H1 (cell line): ENCODE measurements at regions not wholly inside any gene's neighbourhood (a gene's known extent, or its start where the extent isn't known, plus 50 kb on each side); places are given as distances from the start of the nearest gene placed in this dataset.

Source experiments
- CTCF ChIA-PET: fragments of 300-600 bp; sonication (Branson Sonifier 250); formaldehyde crosslinking; loops from one replicate; lab custom pipeline; 2021; ENCODE audit not compliant: partially characterized antibody; lab: Charles Lee
- POLR2A ChIA-PET: fragments of 300-600 bp; sonication (Branson Sonifier 250); formaldehyde crosslinking; loops from one replicate; lab custom pipeline; 2021; ENCODE audit warnings: inconsistent platforms; ENCODE audit not compliant: partially characterized antibody; lab: Charles Lee
- DNase-seq, 2 experiments: peaks; one replicate each; pipeline versions ENCODE4 v3.0.0 to v3.0.0-alpha.2; 2010 to 2022; ENCODE audit warnings: low spot score in 2 of 2, low read depth in 1 of 2, mixed read lengths in 1 of 2
- FAIRE-seq: peaks from 2 replicates; lab custom pipeline; 2011; peaks lifted over from hg19 to GRCh38; lab: Jason Lieb, UNC
- H2AFZ ChIP-seq: 2 replicates; pipeline ENCODE4 v1.8.1; 2012; ENCODE audit warnings: low read length, inconsistent platforms
- H2AK5ac ChIP-seq: 2 replicates; pipeline ENCODE4 v1.6.1; 2013; ENCODE audit warnings: low read depth, low read length
- H2BK120ac ChIP-seq: replicated peaks from 2 replicates; pipeline ENCODE3; 2013; ENCODE audit warnings: low read depth, low read length, inconsistent platforms
- H2BK12ac ChIP-seq: 2 replicates; pipeline ENCODE4 v1.6.1; 2013; ENCODE audit warnings: low read depth, low read length
- H2BK15ac ChIP-seq: 2 replicates; pipeline ENCODE4 v1.6.1; 2013; ENCODE audit warnings: low read length
- H2BK20ac ChIP-seq: 2 replicates; pipeline ENCODE4 v1.6.1; 2013; ENCODE audit warnings: low read length
- H2BK5ac ChIP-seq: 2 replicates; pipeline ENCODE4 v1.6.1; 2013; ENCODE audit warnings: low read depth, low read length
- H3K14ac ChIP-seq: 2 replicates; pipeline ENCODE4 v1.6.1; 2013; ENCODE audit warnings: inconsistent platforms; ENCODE audit not compliant: insufficient read length
- H3K18ac ChIP-seq: 2 replicates; pipeline ENCODE4 v1.6.1; 2013; ENCODE audit warnings: low read length; ENCODE audit errors: extremely low read depth
- H3K23ac ChIP-seq: 2 replicates; pipeline ENCODE4 v1.6.1; 2013; ENCODE audit warnings: inconsistent platforms; ENCODE audit not compliant: insufficient read length
- H3K23me2 ChIP-seq: 2 replicates; pipeline ENCODE4 v1.6.1; 2013; ENCODE audit warnings: low read depth, low read length
- H3K27ac ChIP-seq: 2 replicates; pipeline ENCODE4 v1.6.1; 2011; ENCODE audit warnings: low read depth, low read length, inconsistent platforms
- H3K27me3 ChIP-seq, 4 experiments: replicated peaks in 1 of 4; 1 replicate in 1 of 4; 2 replicates in 3 of 4; pipeline versions ENCODE4 v1.6.1 to v1.8.1; 2011 to 2013; ENCODE audit warnings: low read length in 3 of 4, mild to moderate bottlenecking in 3 of 4, inconsistent platforms in 2 of 4, mixed read lengths in 2 of 4, moderate library complexity in 1 of 4; ENCODE audit not compliant: control insufficient read depth in 3 of 4, insufficient read depth in 3 of 4; ENCODE audit errors: extremely low read depth in 1 of 4
- H3K36me3 ChIP-seq, 4 experiments: 2 replicates each; pipeline versions ENCODE4 v1.6.1 to v1.8.1; 2011 to 2013; ENCODE audit warnings: mild to moderate bottlenecking in 4 of 4, low read length in 3 of 4, moderate library complexity in 2 of 4, control low read depth in 1 of 4, inconsistent platforms in 1 of 4; ENCODE audit not compliant: insufficient read depth in 4 of 4, control insufficient read depth in 2 of 4
- H3K4ac ChIP-seq: replicated peaks from 2 replicates; pipeline ENCODE3; 2013; ENCODE audit warnings: low read length, low read depth, mixed read lengths, inconsistent platforms; ENCODE audit not compliant: insufficient read length
- H3K4me1 ChIP-seq, 4 experiments: replicated peaks in 1 of 4; 1 replicate in 1 of 4; 2 replicates in 3 of 4; pipeline versions ENCODE4 v1.6.1 to v1.8.1; 2011 to 2013; ENCODE audit warnings: low read length in 3 of 4, inconsistent platforms in 2 of 4, mixed read lengths in 1 of 4; ENCODE audit not compliant: insufficient read depth in 4 of 4, control insufficient read depth in 3 of 4
- H3K4me2 ChIP-seq, 2 experiments: 2 replicates each; pipeline versions ENCODE4 v1.6.1 to v1.8.1; 2011 to 2013; ENCODE audit warnings: low read depth in 2 of 2, low read length in 2 of 2, control low read depth in 1 of 2, inconsistent platforms in 1 of 2, mild to moderate bottlenecking in 1 of 2; ENCODE audit not compliant: insufficient read depth in 1 of 2
- H3K4me3 ChIP-seq, 4 experiments: fragments of 200-600, 300-600 bp in 1 of 4; sonication (generic), shearing (Covaris generic), sonication (Bioruptor Twin) in 1 of 4; 2 replicates each; pipeline versions ENCODE4 v1.5.1 to v1.8.1; 2011 to 2016; ENCODE audit warnings: low read length in 4 of 4, low read depth in 3 of 4, control low read depth in 2 of 4, inconsistent platforms in 2 of 4, mild to moderate bottlenecking in 2 of 4, mixed read lengths in 1 of 4, moderate library complexity in 1 of 4; ENCODE audit not compliant: insufficient read depth in 2 of 4; ENCODE audit errors: extremely low read depth in 1 of 4
- H3K56ac ChIP-seq: replicated peaks from 2 replicates; pipeline ENCODE3; 2013; ENCODE audit warnings: low read depth, mild to moderate bottlenecking, mixed read lengths, low read length, inconsistent platforms; ENCODE audit not compliant: insufficient read length
- H3K79me1 ChIP-seq: 2 replicates; pipeline ENCODE4 v1.6.1; 2013; ENCODE audit warnings: low read depth, low read length, control low read depth
- H3K79me2 ChIP-seq, 2 experiments: 2 replicates each; pipeline versions ENCODE4 v1.6.1 to v1.8.1; 2012 to 2013; ENCODE audit warnings: low read length in 2 of 2, mild to moderate bottlenecking in 2 of 2, inconsistent platforms in 1 of 2; ENCODE audit not compliant: insufficient read depth in 2 of 2, control insufficient read depth in 1 of 2
- H3K9ac ChIP-seq, 4 experiments: replicated peaks in 1 of 4; 1 replicate in 1 of 4; 2 replicates in 3 of 4; pipeline versions ENCODE4 v1.6.1 to v1.8.1; 2011 to 2013; ENCODE audit warnings: low read depth in 3 of 4, low read length in 3 of 4, control low read depth in 2 of 4, mild to moderate bottlenecking in 2 of 4, moderate library complexity in 2 of 4, inconsistent platforms in 1 of 4; ENCODE audit errors: extremely low read depth in 1 of 4
- H3K9me3 ChIP-seq, 2 experiments: 2 replicates each; pipeline versions ENCODE4 v1.6.1 to v1.8.1; 2012 to 2013; ENCODE audit warnings: mild to moderate bottlenecking in 2 of 2, moderate library complexity in 2 of 2, control low read depth in 1 of 2, inconsistent platforms in 1 of 2, low read depth in 1 of 2, low read length in 1 of 2, mixed read lengths in 1 of 2; ENCODE audit not compliant: insufficient read depth in 2 of 2
- H4K20me1 ChIP-seq, 2 experiments: replicated peaks in 1 of 2; 2 replicates each; pipeline versions ENCODE3 to v1.8.1; 2011 to 2013; ENCODE audit warnings: inconsistent platforms in 2 of 2, low read length in 2 of 2, mild to moderate bottlenecking in 1 of 2; ENCODE audit not compliant: insufficient read depth in 2 of 2, control insufficient read depth in 1 of 2
- H4K5ac ChIP-seq: 2 replicates; pipeline ENCODE4 v1.6.1; 2013; ENCODE audit warnings: low read length, low read depth, mixed read lengths, inconsistent platforms; ENCODE audit not compliant: insufficient read length
- H4K8ac ChIP-seq: 2 replicates; pipeline ENCODE4 v1.8.0; 2013; ENCODE audit warnings: mild to moderate bottlenecking, moderate library complexity, low read length, inconsistent platforms; ENCODE audit not compliant: insufficient read depth; ENCODE audit errors: extremely low read depth
- H4K91ac ChIP-seq: replicated peaks from 2 replicates; pipeline ENCODE3; 2013; ENCODE audit warnings: low read length, mixed read lengths, inconsistent platforms; ENCODE audit not compliant: insufficient read length
- CEBPB ChIP-seq: IDR thresholded peaks from 2 replicates; pipeline ENCODE4 v1.6.1; 2012; ENCODE audit warnings: low read depth, low read length
- EGR1 ChIP-seq: IDR thresholded peaks from 2 replicates; pipeline ENCODE4 v1.6.1; 2011; ENCODE audit warnings: low read depth, low read length, borderline replicate concordance
- FOSL1 ChIP-seq: IDR thresholded peaks from 2 replicates; pipeline ENCODE4 v1.6.1; 2011; ENCODE audit warnings: mild to moderate bottlenecking, low read depth, low read length, moderate library complexity; ENCODE audit not compliant: insufficient read depth
- GTF2F1 ChIP-seq: IDR thresholded peaks from 2 replicates; pipeline ENCODE4 v1.6.1; 2012; ENCODE audit warnings: low read depth, low read length, improper control_type of control experiment, borderline replicate concordance
- JUN ChIP-seq: IDR thresholded peaks from 2 replicates; pipeline ENCODE4 v1.6.1; 2011; ENCODE audit warnings: low read depth, mild to moderate bottlenecking, improper control_type of control experiment, low read length
- KDM5A ChIP-seq: fragments of 200-600 bp; IDR thresholded peaks from 2 replicates; pipeline ENCODE4 v1.7.1; 2012; ENCODE audit warnings: mild to moderate bottlenecking, low read length, inconsistent platforms, mixed read lengths
- NANOG ChIP-seq: IDR thresholded peaks from 2 replicates; pipeline ENCODE4 v1.6.1; 2011; ENCODE audit warnings: low read length, low read depth, mild to moderate bottlenecking, inconsistent platforms; ENCODE audit not compliant: insufficient read depth, poor library complexity, severe bottlenecking
- POLR2A ChIP-seq, 2 experiments: IDR thresholded peaks; 1 replicate in 1 of 2; 2 replicates in 1 of 2; pipeline ENCODE4 v1.6.1; 2011; ENCODE audit warnings: low read depth in 2 of 2, low read length in 2 of 2, mild to moderate bottlenecking in 2 of 2; ENCODE audit errors: control extremely low read depth in 1 of 2
- POU5F1 ChIP-seq: IDR thresholded peaks from 2 replicates; pipeline ENCODE4 v1.6.1; 2011; ENCODE audit warnings: low read depth, mild to moderate bottlenecking, low read length, moderate library complexity
- RAD21 ChIP-seq, 2 experiments: IDR thresholded peaks in 1 of 2; conservative IDR thresholded peaks in 1 of 2; 2 replicates each; pipeline ENCODE4 v1.6.1; 2011; ENCODE audit warnings: low read depth in 2 of 2, low read length in 2 of 2, improper control_type of control experiment in 1 of 2, inconsistent platforms in 1 of 2, mild to moderate bottlenecking in 1 of 2, moderate library complexity in 1 of 2
- SAP30 ChIP-seq: fragments of 300-600 bp; sonication (generic); IDR thresholded peaks from 2 replicates; pipeline ENCODE4 v1.7.1; 2012; ENCODE audit warnings: low read length, moderate library complexity, mild to moderate bottlenecking, inconsistent platforms; ENCODE audit not compliant: insufficient read depth, insufficient replicate concordance
- SIN3A ChIP-seq, 2 experiments: IDR thresholded peaks in 1 of 2; conservative IDR thresholded peaks in 1 of 2; 2 replicates each; pipeline ENCODE4 v1.6.1; 2011 to 2012; ENCODE audit warnings: low read length in 2 of 2, improper control_type of control experiment in 1 of 2, low read depth in 1 of 2, mild to moderate bottlenecking in 1 of 2
- SRF ChIP-seq: IDR thresholded peaks from 2 replicates; pipeline ENCODE4 v1.6.1; 2011; ENCODE audit warnings: mild to moderate bottlenecking, low read depth, low read length, moderate library complexity
- TEAD4 ChIP-seq: IDR thresholded peaks from 2 replicates; pipeline ENCODE4 v1.6.1; 2012; ENCODE audit warnings: low read depth, low read length, inconsistent platforms, mixed read lengths
- WGBS, 2 experiments: shearing (Covaris generic) in 1 of 2; methylation state at CpG; one replicate each; pipeline versions ENCODE4 v1.1.6 to v1.1.7; 2013 to 2015; ENCODE audit warnings: low lambda C conversion rate in 2 of 2, mixed read lengths in 2 of 2, inconsistent platforms in 1 of 2, low coverage in 1 of 2, missing lambda C conversion rate in 1 of 2; ENCODE audit not compliant: insufficient replicate concordance in 2 of 2, insufficient coverage in 1 of 2, insufficient read length in 1 of 2; ENCODE audit errors: extremely low coverage in 1 of 2, missing lambda C conversion rate in 1 of 2; 5-methylcytosine and 5-hydroxymethylcytosine counted together

- peak; percentile 34 to 93 for DNase-seq
- peak; percentile 84 for FAIRE-seq
- TF ChIP-seq KDM5A (no peak), FOSL1 (no peak), NANOG (peak; percentile 13), SAP30 (no peak), SRF (no peak), CEBPB (no peak), SIN3A (conservative IDR thresholded peaks at IDR 0.05 in 1 of 2, IDR thresholded peaks at IDR 0.05 in 1 of 2; ENCODE audit: low read depth in 1 of 2, low read length in 2 of 2) (no peak), TEAD4 (peak; percentile 82), RAD21 (IDR thresholded peaks at IDR 0.05 in 1 of 2, conservative IDR thresholded peaks at IDR 0.05 in 1 of 2; ENCODE audit: low read depth in 2 of 2, low read length in 2 of 2) (peak; percentile 89 to 95), JUN (no peak), GTF2F1 (no peak), POLR2A (IDR thresholded peaks at IDR 0.05; ENCODE audit: control extremely low read depth in 1 of 2, low read depth in 2 of 2, low read length in 2 of 2) (no peak), EGR1 (no peak), POU5F1 (no peak)
Measured at GRCh38 chr18:47756364-47757016, 174.0 kb downstream of the SMAD2 start.

More at GRCh38 chr18:47756364-47757016, 174.0 kb downstream of the SMAD2 start:
- peak overlapping the region; percentile 74; the same call in 1 of the 2 replicates for H2AFZ ChIP-seq
- H4K91ac ChIP-seq, result no peak overlapping the region
- H3K4me1 ChIP-seq, result no peaks in the 10 kb centered on the region
- H2BK5ac ChIP-seq, result no peak overlapping the region
- no peak overlapping the region for H2BK15ac ChIP-seq
- H3K4ac ChIP-seq, result no peak overlapping the region
- H3K4me3 ChIP-seq, result no peak overlapping the region
- H2BK120ac ChIP-seq, result no peak overlapping the region
- H4K8ac ChIP-seq, result peak overlapping the region; percentile 53; the same call in 1 of the 2 replicates
- no peaks in the 10 kb centered on the region for H3K79me1 ChIP-seq
- H3K23me2 ChIP-seq, result no peaks in the 10 kb centered on the region
- CTCF ChIA-PET, result interaction anchor here (0.5 to 3.9 kb wide), 50 partner anchors 9 to 1594 kb away, joined by 3 to 45 read pairs (median 4); no protein-coding TSS in a partner anchor
- H4K20me1 ChIP-seq, result no peaks in the 10 kb centered on the region
- H3K14ac ChIP-seq, result no peak overlapping the region
- H3K9ac ChIP-seq, result no peak overlapping the region
- H3K27me3 ChIP-seq, result no peaks in the 10 kb centered on the region
- no peak overlapping the region for H4K5ac ChIP-seq
- H2AK5ac ChIP-seq, result no peak overlapping the region
- H3K9me3 ChIP-seq, result no peaks in the 10 kb centered on the region
- WGBS, 2 experiments, result 30% methylated on average over 9 of the region's 9 CpGs; no CpG with 5 or more reads in 1 of the 2 experiments
- H3K27ac ChIP-seq, result no peak overlapping the region
- no peak overlapping the region for H2BK12ac ChIP-seq
- POLR2A ChIA-PET, result no interaction called here
- no peak overlapping the region for H3K4me2 ChIP-seq
- no peak overlapping the region for H3K23ac ChIP-seq
- no peak overlapping the region for H3K18ac ChIP-seq
- no peaks in the 10 kb centered on the region for H3K36me3 ChIP-seq
- no peak overlapping the region for H3K56ac ChIP-seq
- no peak overlapping the region for H2BK20ac ChIP-seq
- no peaks in the 10 kb centered on the region for H3K79me2 ChIP-seq
